Transverse colon (tissue), 4 donors: ENCODE measurements at regions not wholly inside any gene's neighbourhood (a gene's known extent, or its start where the extent isn't known, plus 50 kb on each side); places are given as distances from the start of the nearest gene placed in this dataset.

ENCODE experiments used
- DNase-seq: peaks from one replicate; pipeline ENCODE4 v3.0.0-alpha.2; 2019
- H3K27ac ChIP-seq, 4 donors: fragments of 200-600 bp; sonication (generic); 2 replicates each; pipeline ENCODE4 v1.5.1; 2016 to 2018; ENCODE audit warnings: inconsistent platforms in 4 of 4
- H3K27me3 ChIP-seq: fragments of 200-600 bp; sonication (generic); 2 replicates; pipeline ENCODE4 v1.5.1; 2017; ENCODE audit warnings: inconsistent platforms
- H3K36me3 ChIP-seq, 4 donors: fragments of 200-600 bp; sonication (generic); 2 replicates each; pipeline ENCODE4 v1.5.1; 2017 to 2019; ENCODE audit warnings: inconsistent platforms in 4 of 4
- H3K4me1 ChIP-seq, 4 donors: fragments of 200-600 bp; sonication (generic); 2 replicates each; pipeline ENCODE4 v1.5.1; 2017 to 2020; ENCODE audit warnings: inconsistent platforms in 4 of 4
- H3K4me3 ChIP-seq, 4 donors: fragments of 200-600 bp; sonication (generic); 1 replicate in 1 of 4; 2 replicates in 3 of 4; pipeline versions ENCODE4 v1.5.1 to v1.6.1; 2017 to 2019; ENCODE audit warnings: inconsistent platforms in 4 of 4
- H3K9me3 ChIP-seq, 2 donors: fragments of 200-600 bp; sonication (generic); 2 replicates each; pipeline ENCODE4 v1.5.1; 2017 to 2019; ENCODE audit warnings: inconsistent platforms in 2 of 2
- EP300 ChIP-seq: sonication (generic); formaldehyde crosslinking; IDR thresholded peaks from one replicate; pipeline ENCODE4 v1.6.1; 2017; ENCODE audit warnings: antibody characterized with exemption, low read depth
- POLR2A ChIP-seq: fragments of 450-650 bp; IDR thresholded peaks from one replicate; pipeline ENCODE4 v1.6.1; 2016; ENCODE audit warnings: antibody characterized with exemption, mild to moderate bottlenecking, moderate library complexity
- POLR2AphosphoS5 ChIP-seq, 3 donors: sonication (generic); formaldehyde crosslinking; IDR thresholded peaks; one replicate each; pipeline ENCODE4 v1.6.1; 2016; ENCODE audit warnings: antibody characterized with exemption in 3 of 3
- WGBS, 2 donors: methylation state at CpG; one replicate each; pipeline ENCODE4 v1.1.5; 2018; ENCODE audit warnings: low coverage in 1 of 2; 5-methylcytosine and 5-hydroxymethylcytosine counted together
- in situ Hi-C, 4 donors: fragments of 200-750 bp; cut with MboI; loops; one replicate each; pipeline versions ENCODE4 v1.15.0 to v1.15.1; 2017; ENCODE audit warnings: low sequenced_read_pairs in 3 of 4, low pct_ligation_motif_present in 1 of 4, low pct_unique_long_range_greater_than_20kb in 1 of 4
- intact Hi-C: fragments of 100-400 bp; cut with DNase I; formaldehyde crosslinking; loops from one replicate; pipeline ENCODE4 v1.15.1; 2023; ENCODE audit warnings: low total_unique reads
- TF ChIP-seq, protein P1 (sequence below), 5 experiments: fragments of 200-600 bp in 3 of 5; fragments of 450-650 bp in 2 of 5; sonication (generic) in 3 of 5; IDR thresholded peaks; 1 replicate in 2 of 5; 2 replicates in 3 of 5; pipeline ENCODE4 v1.5.1; 2016 to 2017; ENCODE audit warnings: antibody characterized with exemption in 5 of 5, inconsistent platforms in 3 of 5, mild to moderate bottlenecking in 2 of 5, moderate library complexity in 1 of 5

DNA sequence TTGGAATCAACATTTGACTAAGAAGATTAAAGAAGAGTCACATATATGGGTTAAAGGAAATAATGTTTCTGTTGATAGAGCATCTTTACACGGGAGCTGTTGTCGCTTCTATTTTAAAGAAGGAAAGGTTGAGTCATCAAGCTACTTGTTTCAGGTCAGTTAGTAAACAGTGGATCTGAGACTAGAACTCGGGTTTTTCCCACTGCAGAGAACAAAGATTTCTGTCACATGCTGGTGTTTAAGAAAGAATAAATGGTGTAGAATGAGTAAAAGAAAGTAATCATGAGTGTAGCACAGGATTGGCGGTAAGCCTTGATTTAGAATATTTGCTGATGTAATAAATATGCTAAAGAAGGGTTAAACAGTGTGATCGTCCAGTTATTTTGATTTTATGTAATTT, 455.5 kb downstream of the AEBP2 start:
- TF ChIP-seq EP300 (no peak), POLR2AphosphoS5 (IDR thresholded peaks at IDR 0.05) (peak in 1 of 3 donors; percentile 14), POLR2A (no peak)
- TF ChIP-seq, protein P1, sequence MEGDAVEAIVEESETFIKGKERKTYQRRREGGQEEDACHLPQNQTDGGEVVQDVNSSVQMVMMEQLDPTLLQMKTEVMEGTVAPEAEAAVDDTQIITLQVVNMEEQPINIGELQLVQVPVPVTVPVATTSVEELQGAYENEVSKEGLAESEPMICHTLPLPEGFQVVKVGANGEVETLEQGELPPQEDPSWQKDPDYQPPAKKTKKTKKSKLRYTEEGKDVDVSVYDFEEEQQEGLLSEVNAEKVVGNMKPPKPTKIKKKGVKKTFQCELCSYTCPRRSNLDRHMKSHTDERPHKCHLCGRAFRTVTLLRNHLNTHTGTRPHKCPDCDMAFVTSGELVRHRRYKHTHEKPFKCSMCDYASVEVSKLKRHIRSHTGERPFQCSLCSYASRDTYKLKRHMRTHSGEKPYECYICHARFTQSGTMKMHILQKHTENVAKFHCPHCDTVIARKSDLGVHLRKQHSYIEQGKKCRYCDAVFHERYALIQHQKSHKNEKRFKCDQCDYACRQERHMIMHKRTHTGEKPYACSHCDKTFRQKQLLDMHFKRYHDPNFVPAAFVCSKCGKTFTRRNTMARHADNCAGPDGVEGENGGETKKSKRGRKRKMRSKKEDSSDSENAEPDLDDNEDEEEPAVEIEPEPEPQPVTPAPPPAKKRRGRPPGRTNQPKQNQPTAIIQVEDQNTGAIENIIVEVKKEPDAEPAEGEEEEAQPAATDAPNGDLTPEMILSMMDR (IDR thresholded peaks at IDR 0.05), result no peak
- in situ Hi-C loops, result no loop called here
- Histone ChIP-seq H3K27ac (no peak overlapping the region), H3K27me3 (no peaks in the 10 kb centered on the region), H3K4me3 (no peak overlapping the region), H3K9me3 (no peaks in the 10 kb centered on the region), H3K4me1 (peaks cover 0 to 18% (median 4%) of the 10 kb centered on the region in 4 donors), H3K36me3 (no peaks in the 10 kb centered on the region)
- intact Hi-C loops, result no loop called here
- 54 to 55% methylated on average over 5 of the region's 5 CpGs for WGBS, 2 donors
- DNase-seq, result no peak

DNA sequence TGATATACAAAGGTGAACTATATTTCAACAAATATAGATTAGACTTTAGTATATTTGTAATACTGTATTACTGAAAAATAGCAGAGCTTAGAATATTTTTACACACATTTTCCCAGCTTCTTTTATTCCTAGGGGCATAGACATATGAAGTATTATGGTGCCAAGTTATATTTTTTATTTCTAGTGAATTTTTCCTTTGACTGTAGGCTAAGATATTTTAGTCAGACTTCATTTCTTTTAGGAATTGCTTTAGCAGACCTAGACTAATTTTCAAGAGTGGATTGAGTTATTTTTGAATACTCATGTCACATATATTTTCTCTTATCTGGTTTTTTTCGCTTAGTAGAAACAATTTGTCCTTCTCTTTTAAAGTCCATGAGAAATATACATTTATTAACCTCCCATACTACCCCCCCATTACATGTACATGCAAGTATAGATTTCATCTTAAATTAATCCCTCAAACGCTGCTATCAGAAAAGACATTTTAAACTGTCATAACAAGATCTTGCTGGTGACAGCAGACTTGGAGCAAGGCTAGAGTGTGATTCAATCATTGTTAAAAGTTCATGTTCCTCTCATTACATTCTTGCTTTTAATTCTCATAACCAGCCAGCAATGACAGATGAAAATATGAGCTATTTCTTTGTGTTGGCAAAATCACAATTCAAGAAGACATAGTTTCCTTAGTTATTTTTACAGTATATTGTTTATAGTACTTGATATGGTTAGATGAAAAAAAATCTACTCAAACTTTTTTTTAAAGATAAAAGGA, 456.1 kb downstream of the AEBP2 start:
- H3K27me3 ChIP-seq, result no peaks in the 10 kb centered on the region
- DNase-seq, result no peak
- no peaks in the 10 kb centered on the region for H3K36me3 ChIP-seq
- no peak overlapping the region for H3K27ac ChIP-seq
- H3K4me3 ChIP-seq, result no peak overlapping the region
- H3K9me3 ChIP-seq, result no peaks in the 10 kb centered on the region
- peaks cover 0 to 18% (median 4%) of the 10 kb centered on the region in 4 donors for H3K4me1 ChIP-seq
- in situ Hi-C loops (no loop called here), intact Hi-C loops (no loop called here)
- WGBS, 2 donors, result 69 to 79% methylated on average over 2 of the region's 2 CpGs
- no peak for TF ChIP-seq EP300
- no peak for TF ChIP-seq POLR2AphosphoS5 (IDR thresholded peaks at IDR 0.05)
- TF ChIP-seq, protein P1 (IDR thresholded peaks at IDR 0.05), result no peak
- no peak for TF ChIP-seq POLR2A

DNA sequence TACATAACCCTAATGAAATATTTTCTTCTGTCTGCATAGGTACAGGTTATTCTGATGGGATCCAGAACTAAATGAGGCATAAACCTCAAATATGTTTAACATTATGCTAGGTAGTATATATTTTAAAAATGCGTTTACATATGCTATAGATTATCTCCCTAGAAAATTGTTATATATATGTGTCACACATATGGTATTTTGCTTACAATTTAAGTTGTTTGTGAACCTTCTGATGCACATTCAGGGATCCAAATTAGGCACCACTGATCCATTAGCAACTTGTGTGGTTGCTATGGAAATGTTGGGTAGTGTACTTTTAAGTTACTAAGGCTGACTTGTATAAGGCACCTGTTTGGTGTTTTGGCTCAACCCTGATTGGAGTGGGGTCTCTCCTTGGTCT, 456.7 kb downstream of the AEBP2 start:
- 75 to 88% methylated on average over 1 of the region's 1 CpG for WGBS, 2 donors
- in situ Hi-C loops, result no loop called here
- TF ChIP-seq POLR2A (no peak), EP300 (no peak), POLR2AphosphoS5 (IDR thresholded peaks at IDR 0.05) (no peak)
- TF ChIP-seq, protein P1 (IDR thresholded peaks at IDR 0.05), result no peak

DNA sequence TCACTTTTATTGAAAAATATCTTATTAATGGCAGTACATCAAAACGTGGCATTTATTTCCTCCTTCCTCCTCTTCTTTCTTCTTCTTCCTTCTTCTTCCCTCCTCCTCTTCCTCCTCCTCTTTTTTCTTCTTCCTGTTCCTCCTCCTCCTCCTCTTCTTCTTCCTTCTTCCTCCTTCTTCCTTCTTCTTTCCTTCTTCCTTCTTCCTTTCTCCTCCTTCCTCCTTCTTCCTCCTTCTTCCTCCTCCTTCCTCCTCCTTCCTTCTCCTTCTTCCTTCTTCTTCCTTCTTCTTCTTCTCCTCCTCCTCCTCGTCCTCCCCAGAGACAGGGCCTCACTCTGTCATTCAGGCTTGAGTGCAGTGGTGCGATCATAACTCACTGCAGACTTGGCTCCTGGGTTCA, 457.2 kb downstream of the AEBP2 start:
- intact Hi-C loops, result no loop called here
- Histone ChIP-seq H3K4me1 (peaks cover 0 to 18% (median 4%) of the 10 kb centered on the region in 4 donors), H3K27me3 (no peaks in the 10 kb centered on the region), H3K27ac (no peak overlapping the region), H3K9me3 (no peaks in the 10 kb centered on the region), H3K4me3 (no peak overlapping the region), H3K36me3 (no peaks in the 10 kb centered on the region)
- TF ChIP-seq, protein P1 (IDR thresholded peaks at IDR 0.05), result no peak
- TF ChIP-seq POLR2A, result no peak
- no peak for TF ChIP-seq EP300
- TF ChIP-seq POLR2AphosphoS5 (IDR thresholded peaks at IDR 0.05), result no peak
- no peak for DNase-seq
- in situ Hi-C loops, result no loop called here
- 81% methylated on average over 3 of the region's 3 CpGs; no CpG with 5 or more reads in 1 of the 2 donors for WGBS, 2 donors

More for the DNA sequence above, 456.7 kb downstream of the AEBP2 start:
- Histone ChIP-seq H3K27ac (no peak overlapping the region), H3K36me3 (no peaks in the 10 kb centered on the region), H3K27me3 (no peaks in the 10 kb centered on the region), H3K4me3 (no peak overlapping the region), H3K9me3 (no peaks in the 10 kb centered on the region), H3K4me1 (peaks cover 0 to 18% (median 4%) of the 10 kb centered on the region in 4 donors)
- intact Hi-C loops, result no loop called here
- no peak for DNase-seq
